ENCODE measurements at regions not wholly inside any gene's neighbourhood (a gene's known extent, or its start where the extent isn't known, plus 50 kb on each side); places are given as distances from the start of the nearest gene placed in this dataset.

DNA sequence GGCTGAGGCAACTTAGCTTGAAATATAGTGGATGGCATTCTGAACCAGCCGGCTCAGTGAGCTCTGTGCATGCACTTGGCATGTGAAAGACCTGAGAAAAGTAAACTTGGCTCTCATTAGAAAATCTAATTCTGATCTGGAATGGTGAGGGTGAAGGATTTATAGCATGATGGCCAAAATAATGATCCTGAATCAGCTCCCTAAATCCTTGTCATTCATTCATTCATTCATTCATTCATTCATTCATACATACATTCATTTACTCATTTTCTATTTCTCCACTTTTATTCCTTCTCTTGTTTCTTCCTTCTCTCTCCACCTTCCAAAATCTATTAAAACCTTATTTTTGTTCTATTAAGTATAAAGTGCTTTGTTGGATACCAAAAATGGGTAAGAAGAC, 681.1 kb downstream of the DHX35 start:
- no peaks in the 10 kb centered on the region for H3K4me1 ChIP-seq (ENCODE audit: control insufficient read depth, insufficient read depth, low read length, unreplicated experiment)
- H3K36me3 ChIP-seq (ENCODE audit: insufficient read depth, low read length) = no peaks in the 10 kb centered on the region
- no peaks in the 10 kb centered on the region for H3K79me2 ChIP-seq (ENCODE audit: control insufficient read depth, insufficient read depth, low read length, unreplicated experiment)
- H3K27me3 ChIP-seq (ENCODE audit: insufficient read depth, low read length) = no peaks in the 10 kb centered on the region
- no peak overlapping the region for H3K4me3 ChIP-seq (ENCODE audit: low read depth, low read length)
- H3K27ac ChIP-seq (ENCODE audit: low read depth, low read length) = no peak overlapping the region
- no peak overlapping the region for H2AFZ ChIP-seq (ENCODE audit: low read length, unreplicated experiment)

DNA sequence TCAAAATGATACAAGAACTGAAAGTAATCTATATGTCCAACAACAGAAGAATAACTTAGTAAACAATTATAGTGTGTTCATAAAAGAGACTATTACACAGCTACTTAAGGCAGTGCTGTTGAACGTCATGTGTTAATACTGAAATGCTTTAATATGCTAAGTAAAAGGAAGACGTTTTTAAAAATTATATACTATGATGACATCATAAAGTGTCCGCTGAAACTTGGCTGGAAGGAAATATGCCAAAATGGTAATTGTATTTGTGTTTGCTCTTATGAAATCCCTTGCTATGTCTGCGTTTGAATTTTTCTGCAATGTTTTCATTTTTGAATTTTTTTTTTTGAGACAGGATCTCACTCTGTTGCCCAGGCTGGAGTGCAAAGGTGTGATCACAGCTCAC, 679.3 kb downstream of the DHX35 start:
- H3K36me3 ChIP-seq (ENCODE audit: insufficient read depth, low read length) = no peaks in the 10 kb centered on the region
- H3K4me3 ChIP-seq (ENCODE audit: low read depth, low read length) = no peak overlapping the region
- H3K79me2 ChIP-seq (ENCODE audit: control insufficient read depth, insufficient read depth, low read length, unreplicated experiment) = no peaks in the 10 kb centered on the region
- H3K27ac ChIP-seq (ENCODE audit: low read depth, low read length) = no peak overlapping the region
- H2AFZ ChIP-seq (ENCODE audit: low read length, unreplicated experiment) = no peak overlapping the region
- H3K4me1 ChIP-seq (ENCODE audit: control insufficient read depth, insufficient read depth, low read length, unreplicated experiment) = no peaks in the 10 kb centered on the region
- H3K27me3 ChIP-seq (ENCODE audit: insufficient read depth, low read length) = no peaks in the 10 kb centered on the region

DNA sequence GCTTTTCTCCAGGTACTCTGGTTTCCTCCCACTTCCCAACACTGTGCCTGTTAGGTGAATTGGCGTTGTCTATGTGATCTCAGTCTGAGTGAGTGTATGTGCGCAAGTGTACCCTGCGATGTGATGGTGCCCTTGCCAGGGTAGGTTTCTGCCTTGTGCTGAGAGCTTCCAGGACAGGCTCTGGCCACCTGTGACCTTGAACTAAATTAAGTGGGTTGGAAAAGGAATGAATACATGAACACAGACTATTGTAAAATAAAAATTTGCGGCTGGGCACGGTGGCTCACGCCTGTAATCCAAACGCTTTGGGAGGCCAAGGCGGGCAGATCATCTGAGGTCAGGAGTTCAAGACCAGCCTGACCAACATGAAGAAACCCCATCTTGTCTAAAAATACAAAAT, 678.0 kb downstream of the DHX35 start:
- Histone ChIP-seq H3K27me3 (ENCODE audit: insufficient read depth, low read length) (no peaks in the 10 kb centered on the region), H3K27ac (ENCODE audit: low read depth, low read length) (no peak overlapping the region), H3K4me3 (ENCODE audit: low read depth, low read length) (no peak overlapping the region), H3K36me3 (ENCODE audit: insufficient read depth, low read length) (no peaks in the 10 kb centered on the region), H3K4me1 (ENCODE audit: control insufficient read depth, insufficient read depth, low read length, unreplicated experiment) (no peaks in the 10 kb centered on the region), H3K79me2 (ENCODE audit: control insufficient read depth, insufficient read depth, low read length, unreplicated experiment) (no peaks in the 10 kb centered on the region), H2AFZ (ENCODE audit: low read length, unreplicated experiment) (no peak overlapping the region)

DNA sequence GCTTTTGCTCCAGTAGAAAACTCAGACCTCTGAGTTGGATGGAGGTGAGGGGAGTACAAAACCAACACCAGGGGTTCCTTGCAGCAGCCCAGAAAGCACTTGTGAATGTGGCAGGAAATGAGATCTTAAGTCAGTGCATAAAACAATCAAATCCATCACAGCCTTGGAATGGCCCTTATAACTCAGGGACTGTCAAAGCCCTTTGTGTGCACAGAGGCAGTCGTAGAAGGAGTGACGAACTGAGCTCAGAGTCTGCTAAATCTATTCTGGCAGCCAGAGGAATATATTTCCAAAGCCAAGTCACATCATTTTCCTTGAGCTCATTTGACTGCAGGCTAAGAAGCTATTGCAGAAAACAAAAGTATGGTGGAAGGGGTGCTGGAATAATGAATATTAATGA, 676.6 kb downstream of the DHX35 start:
- no peaks in the 10 kb centered on the region for H3K4me1 ChIP-seq (ENCODE audit: control insufficient read depth, insufficient read depth, low read length, unreplicated experiment)
- no peaks in the 10 kb centered on the region for H3K27me3 ChIP-seq (ENCODE audit: insufficient read depth, low read length)
- H3K4me3 ChIP-seq (ENCODE audit: low read depth, low read length) = no peak overlapping the region
- H3K27ac ChIP-seq (ENCODE audit: low read depth, low read length) = no peak overlapping the region
- H2AFZ ChIP-seq (ENCODE audit: low read length, unreplicated experiment) = no peak overlapping the region
- no peaks in the 10 kb centered on the region for H3K79me2 ChIP-seq (ENCODE audit: control insufficient read depth, insufficient read depth, low read length, unreplicated experiment)
- H3K36me3 ChIP-seq (ENCODE audit: insufficient read depth, low read length) = no peaks in the 10 kb centered on the region

DNA sequence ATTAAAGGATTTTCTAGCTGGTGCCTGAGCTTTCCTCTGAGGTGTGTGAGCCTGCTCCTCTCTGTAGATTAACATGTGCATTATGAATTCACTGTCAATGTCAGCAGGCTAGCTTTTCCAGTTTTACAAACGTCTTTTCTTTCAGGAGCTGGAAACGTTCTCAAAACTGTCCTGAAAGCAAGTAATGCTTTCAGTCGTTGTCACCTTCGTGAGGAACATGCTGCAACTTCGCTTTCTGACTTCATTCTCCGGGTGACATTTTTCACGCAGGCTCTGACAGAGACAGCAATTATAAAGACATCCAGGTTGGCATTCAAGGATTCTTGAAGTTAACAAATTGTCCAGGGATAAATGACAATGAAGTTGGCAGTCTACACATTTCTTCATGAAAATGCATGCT, 671.5 kb downstream of the DHX35 start:
- Histone ChIP-seq H3K79me2 (ENCODE audit: control insufficient read depth, insufficient read depth, low read length, unreplicated experiment) (no peaks in the 10 kb centered on the region), H3K27ac (ENCODE audit: low read depth, low read length) (no peak overlapping the region), H3K36me3 (ENCODE audit: insufficient read depth, low read length) (no peaks in the 10 kb centered on the region), H3K4me3 (ENCODE audit: low read depth, low read length) (no peak overlapping the region), H2AFZ (ENCODE audit: low read length, unreplicated experiment) (no peak overlapping the region), H3K4me1 (ENCODE audit: control insufficient read depth, insufficient read depth, low read length, unreplicated experiment) (no peaks in the 10 kb centered on the region), H3K27me3 (ENCODE audit: insufficient read depth, low read length) (no peaks in the 10 kb centered on the region)

DNA sequence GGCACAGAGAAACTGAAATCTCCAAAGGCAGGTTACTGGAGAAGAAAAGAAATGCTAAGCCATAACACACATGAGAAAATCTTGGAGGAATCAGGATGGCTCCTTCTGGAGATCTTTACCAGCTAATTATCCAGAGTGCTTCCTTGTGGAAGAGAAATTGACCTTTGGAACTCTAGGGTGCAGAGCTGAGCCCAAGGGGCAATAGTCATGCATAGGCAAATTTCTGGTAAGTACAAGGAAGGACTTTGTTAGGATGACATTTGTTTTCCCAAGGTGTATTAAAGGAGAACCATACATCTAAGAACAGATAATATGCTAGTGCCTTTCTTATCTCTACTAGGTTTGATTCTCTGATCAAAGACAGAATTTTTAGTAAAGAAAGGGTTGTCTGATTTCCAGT, 670.6 kb downstream of the DHX35 start:
- no peaks in the 10 kb centered on the region for H3K27me3 ChIP-seq (ENCODE audit: insufficient read depth, low read length)
- no peak overlapping the region for H3K27ac ChIP-seq (ENCODE audit: low read depth, low read length)
- no peaks in the 10 kb centered on the region for H3K4me1 ChIP-seq (ENCODE audit: control insufficient read depth, insufficient read depth, low read length, unreplicated experiment)
- no peak overlapping the region for H3K4me3 ChIP-seq (ENCODE audit: low read depth, low read length)
- H3K79me2 ChIP-seq (ENCODE audit: control insufficient read depth, insufficient read depth, low read length, unreplicated experiment) = no peaks in the 10 kb centered on the region
- no peak overlapping the region for H2AFZ ChIP-seq (ENCODE audit: low read length, unreplicated experiment)
- no peaks in the 10 kb centered on the region for H3K36me3 ChIP-seq (ENCODE audit: insufficient read depth, low read length)

DNA sequence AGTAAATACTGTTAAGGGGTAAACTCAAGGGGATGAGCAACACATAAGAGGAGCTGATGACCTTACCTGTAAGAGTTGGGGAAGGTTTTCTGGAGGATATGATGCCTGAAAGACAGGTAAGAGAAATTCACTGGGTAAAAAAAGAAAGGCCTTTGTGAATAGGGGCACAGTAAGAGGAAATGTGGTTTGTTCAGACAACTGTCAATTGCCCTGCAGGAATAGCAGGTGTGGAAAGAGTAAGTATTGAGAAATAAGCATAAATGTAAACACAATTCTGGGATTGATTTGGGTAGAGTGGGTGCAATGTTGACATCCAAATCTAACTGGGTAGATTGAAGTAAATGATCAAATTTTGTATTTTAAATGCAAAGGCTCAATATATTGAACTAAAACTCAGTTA, 670.0 kb downstream of the DHX35 start:
- H3K4me1 ChIP-seq (ENCODE audit: control insufficient read depth, insufficient read depth, low read length, unreplicated experiment) = no peaks in the 10 kb centered on the region
- H3K27me3 ChIP-seq (ENCODE audit: insufficient read depth, low read length) = no peaks in the 10 kb centered on the region
- no peaks in the 10 kb centered on the region for H3K36me3 ChIP-seq (ENCODE audit: insufficient read depth, low read length)
- no peak overlapping the region for H3K27ac ChIP-seq (ENCODE audit: low read depth, low read length)
- no peak overlapping the region for H2AFZ ChIP-seq (ENCODE audit: low read length, unreplicated experiment)
- H3K79me2 ChIP-seq (ENCODE audit: control insufficient read depth, insufficient read depth, low read length, unreplicated experiment) = no peaks in the 10 kb centered on the region
- H3K4me3 ChIP-seq (ENCODE audit: low read depth, low read length) = no peak overlapping the region

DNA sequence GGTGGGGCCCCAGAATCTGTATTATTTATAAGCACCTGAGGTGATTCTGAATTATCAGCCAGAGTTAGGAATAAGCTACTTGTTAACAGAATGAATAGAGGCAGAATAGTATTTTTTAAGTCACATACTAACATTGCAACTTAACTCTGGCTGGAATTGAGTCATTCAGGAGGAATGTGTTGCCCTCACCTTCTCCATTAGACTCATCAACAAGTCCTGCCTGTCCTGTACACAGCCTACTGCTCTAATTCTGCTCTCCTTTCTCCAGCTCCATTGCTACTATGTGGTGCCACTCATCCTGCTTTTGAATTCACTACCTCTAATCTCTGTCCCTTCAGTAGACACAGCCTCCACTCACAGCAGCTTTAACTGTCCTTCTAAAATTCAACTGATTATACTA, 669.4 kb downstream of the DHX35 start:
- Histone ChIP-seq H3K27me3 (ENCODE audit: insufficient read depth, low read length) (no peaks in the 10 kb centered on the region), H3K4me3 (ENCODE audit: low read depth, low read length) (no peak overlapping the region), H2AFZ (ENCODE audit: low read length, unreplicated experiment) (no peak overlapping the region), H3K4me1 (ENCODE audit: control insufficient read depth, insufficient read depth, low read length, unreplicated experiment) (no peaks in the 10 kb centered on the region), H3K27ac (ENCODE audit: low read depth, low read length) (no peak overlapping the region), H3K36me3 (ENCODE audit: insufficient read depth, low read length) (no peaks in the 10 kb centered on the region), H3K79me2 (ENCODE audit: control insufficient read depth, insufficient read depth, low read length, unreplicated experiment) (no peaks in the 10 kb centered on the region)

DNA sequence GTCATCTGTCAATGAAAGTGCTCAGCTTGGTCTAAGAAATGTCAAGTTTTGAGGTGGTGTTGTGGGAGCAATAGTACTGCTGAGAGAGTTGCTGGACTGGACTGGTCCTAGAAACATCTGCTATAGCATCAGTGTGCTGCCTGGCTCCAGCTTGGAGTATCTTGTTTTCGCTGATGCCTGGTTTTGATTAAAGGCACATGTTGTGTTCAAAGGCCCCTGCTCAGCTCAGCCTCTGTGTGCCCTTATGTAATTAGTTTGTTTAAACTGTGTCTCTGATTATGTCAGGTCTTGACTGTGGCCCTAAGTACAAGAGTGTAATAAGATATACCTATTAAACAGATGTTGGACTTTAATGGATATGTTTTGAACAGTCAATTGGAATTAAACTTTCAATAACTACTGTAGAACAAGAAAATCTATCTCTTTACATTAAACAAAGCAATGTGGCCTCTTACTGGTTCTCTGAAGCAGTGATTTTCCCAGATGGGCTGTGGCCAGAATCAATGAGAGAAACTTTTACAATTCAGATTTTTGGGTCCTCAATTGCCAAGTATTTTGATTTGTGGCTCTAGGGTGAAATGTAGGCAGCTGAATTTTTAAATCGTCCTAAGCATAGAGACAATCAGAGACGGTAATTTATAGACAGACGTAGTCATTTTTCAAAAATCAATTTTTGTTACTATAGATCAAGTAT, 668.2 kb downstream of the DHX35 start:
- Histone ChIP-seq H3K4me1 (ENCODE audit: control insufficient read depth, insufficient read depth, low read length, unreplicated experiment) (no peaks in the 10 kb centered on the region), H3K79me2 (ENCODE audit: control insufficient read depth, insufficient read depth, low read length, unreplicated experiment) (no peaks in the 10 kb centered on the region), H3K27ac (ENCODE audit: low read depth, low read length) (no peak overlapping the region), H3K4me3 (ENCODE audit: low read depth, low read length) (no peak overlapping the region), H2AFZ (ENCODE audit: low read length, unreplicated experiment) (no peak overlapping the region), H3K36me3 (ENCODE audit: insufficient read depth, low read length) (no peaks in the 10 kb centered on the region), H3K27me3 (ENCODE audit: insufficient read depth, low read length) (no peaks in the 10 kb centered on the region)

DNA sequence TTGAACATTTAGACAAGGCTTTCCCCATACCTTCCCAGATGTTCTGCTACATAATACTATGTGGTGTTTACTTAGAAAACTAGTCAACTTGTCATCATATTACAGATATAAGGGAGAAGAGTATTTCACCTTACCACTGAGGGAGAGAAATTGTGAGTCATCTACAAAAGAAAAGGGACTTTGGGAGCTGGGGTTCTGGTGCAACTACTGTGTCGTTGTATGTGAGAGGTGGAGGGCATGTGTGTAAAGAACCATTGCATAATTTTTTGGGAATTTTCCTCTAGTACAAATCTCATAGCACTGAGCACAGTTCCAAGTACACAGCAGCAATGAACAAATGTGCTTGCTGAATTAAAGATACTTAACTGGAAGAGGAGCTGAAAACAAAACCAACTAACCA, 665.6 kb downstream of the DHX35 start:
- Histone ChIP-seq H3K4me1 (ENCODE audit: control insufficient read depth, insufficient read depth, low read length, unreplicated experiment) (no peaks in the 10 kb centered on the region), H3K36me3 (ENCODE audit: insufficient read depth, low read length) (no peaks in the 10 kb centered on the region), H2AFZ (ENCODE audit: low read length, unreplicated experiment) (no peak overlapping the region), H3K27me3 (ENCODE audit: insufficient read depth, low read length) (no peaks in the 10 kb centered on the region), H3K27ac (ENCODE audit: low read depth, low read length) (no peak overlapping the region), H3K4me3 (ENCODE audit: low read depth, low read length) (no peak overlapping the region), H3K79me2 (ENCODE audit: control insufficient read depth, insufficient read depth, low read length, unreplicated experiment) (no peaks in the 10 kb centered on the region)

DNA sequence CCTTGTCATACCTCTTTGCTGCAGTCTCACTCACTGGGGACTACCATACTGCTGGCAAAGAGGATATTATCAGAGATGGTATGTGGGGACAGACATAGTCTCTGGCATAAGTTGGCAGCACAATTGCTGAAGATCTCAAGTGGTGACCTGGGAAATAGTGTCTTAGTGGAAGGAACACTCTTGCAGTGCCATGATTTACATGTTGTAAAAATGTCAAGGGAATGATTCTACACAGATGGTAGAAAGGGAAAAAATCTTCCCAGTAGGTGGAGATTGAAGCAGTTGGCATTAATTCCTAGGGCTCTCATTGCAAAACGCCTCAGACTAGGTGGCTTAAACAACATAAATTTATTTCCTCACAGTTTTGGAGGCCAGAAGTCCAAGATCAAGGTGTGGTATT, 662.2 kb downstream of the DHX35 start:
- Histone ChIP-seq H3K36me3 (ENCODE audit: insufficient read depth, low read length) (no peaks in the 10 kb centered on the region), H3K4me1 (ENCODE audit: control insufficient read depth, insufficient read depth, low read length, unreplicated experiment) (no peaks in the 10 kb centered on the region), H3K4me3 (ENCODE audit: low read depth, low read length) (no peak overlapping the region), H3K79me2 (ENCODE audit: control insufficient read depth, insufficient read depth, low read length, unreplicated experiment) (no peaks in the 10 kb centered on the region), H3K27me3 (ENCODE audit: insufficient read depth, low read length) (no peaks in the 10 kb centered on the region), H3K27ac (ENCODE audit: low read depth, low read length) (no peak overlapping the region), H2AFZ (ENCODE audit: low read length, unreplicated experiment) (no peak overlapping the region)
